Liver (tissue), 8 donors: ENCODE measurements at regions not wholly inside any gene's neighbourhood (a gene's known extent, or its start where the extent isn't known, plus 50 kb on each side); places are given as distances from the start of the nearest gene placed in this dataset.

Source experiments
- DNase-seq: peaks from one replicate; pipeline ENCODE4 v3.0.0-alpha.2; 2017; ENCODE audit warnings: low spot score
- H3K27ac ChIP-seq, 2 donors: one replicate each; pipeline ENCODE4 v1.7.0; 2013; ENCODE audit warnings: inconsistent platforms in 2 of 2, low read length in 2 of 2, control low read depth in 1 of 2, low read depth in 1 of 2, mild to moderate bottlenecking in 1 of 2
- H3K27me3 ChIP-seq, 4 donors: one replicate each; pipeline versions ENCODE4 v1.6.1 to v1.7.0; 2013; ENCODE audit warnings: low read length in 3 of 4, inconsistent platforms in 1 of 4, mild to moderate bottlenecking in 1 of 4, moderate library complexity in 1 of 4; ENCODE audit not compliant: control insufficient read depth in 4 of 4, insufficient read depth in 4 of 4
- H3K36me3 ChIP-seq, 4 donors: one replicate each; pipeline versions ENCODE4 v1.6.1 to v1.7.0; 2013; ENCODE audit warnings: low read length in 3 of 4, mild to moderate bottlenecking in 3 of 4, low read depth in 1 of 4, moderate library complexity in 1 of 4; ENCODE audit not compliant: control insufficient read depth in 4 of 4, insufficient read depth in 3 of 4
- H3K4me1 ChIP-seq, 4 donors: one replicate each; pipeline versions ENCODE4 v1.6.1 to v1.7.0; 2013; ENCODE audit warnings: low read length in 3 of 4, mild to moderate bottlenecking in 3 of 4, moderate library complexity in 1 of 4; ENCODE audit not compliant: control insufficient read depth in 4 of 4, insufficient read depth in 4 of 4
- H3K4me3 ChIP-seq, 3 donors: one replicate each; pipeline versions ENCODE4 v1.6.1 to v1.7.0; 2013; ENCODE audit warnings: low read length in 3 of 3, control low read depth in 1 of 3, low read depth in 1 of 3, mild to moderate bottlenecking in 1 of 3
- H3K9ac ChIP-seq, 2 donors: one replicate each; pipeline ENCODE4 v1.7.0; 2013; ENCODE audit warnings: low read length in 2 of 2, mild to moderate bottlenecking in 2 of 2, moderate library complexity in 2 of 2, control low read depth in 1 of 2, low read depth in 1 of 2
- H3K9me3 ChIP-seq, 4 donors: one replicate each; pipeline versions ENCODE4 v1.6.1 to v1.7.0; 2013; ENCODE audit warnings: low read length in 3 of 4; ENCODE audit not compliant: control insufficient read depth in 4 of 4
- CTCF ChIP-seq: fragments of 150-350 bp; IDR thresholded peaks from 2 replicates; pipeline ENCODE4 v1.5.1; 2017; ENCODE audit warnings: improper control_type of control experiment, low read depth, low read length; ENCODE audit not compliant: missing input control
- FOXA1 ChIP-seq: IDR thresholded peaks from 2 replicates; pipeline ENCODE4 v1.6.1; 2016; ENCODE audit warnings: antibody characterized with exemption
- GABPA ChIP-seq, 2 donors: IDR thresholded peaks in 1 of 2; conservative IDR thresholded peaks in 1 of 2; 2 replicates each; pipeline ENCODE4 v1.6.1; 2016; ENCODE audit warnings: antibody characterized with exemption in 2 of 2, mild to moderate bottlenecking in 1 of 2, moderate library complexity in 1 of 2
- HNF4A ChIP-seq, 2 donors: conservative IDR thresholded peaks; 2 replicates each; pipeline ENCODE4 v1.6.1; 2016; ENCODE audit warnings: antibody characterized with exemption in 2 of 2, mild to moderate bottlenecking in 2 of 2
- HNF4G ChIP-seq: IDR thresholded peaks from 2 replicates; pipeline ENCODE4 v1.6.1; 2016; ENCODE audit warnings: antibody characterized with exemption
- JUND ChIP-seq, 2 donors: IDR thresholded peaks; 2 replicates each; pipeline ENCODE4 v1.6.1; 2016; ENCODE audit warnings: antibody characterized with exemption in 2 of 2
- MAX ChIP-seq: IDR thresholded peaks from 2 replicates; pipeline ENCODE4 v1.6.1; 2016; ENCODE audit warnings: antibody characterized with exemption
- NR2F2 ChIP-seq: IDR thresholded peaks from 2 replicates; pipeline ENCODE4 v1.6.1; 2016; ENCODE audit warnings: antibody characterized with exemption
- RAD21 ChIP-seq, 2 donors: IDR thresholded peaks; 2 replicates each; pipeline ENCODE4 v1.6.1; 2016; ENCODE audit warnings: antibody characterized with exemption in 2 of 2, mild to moderate bottlenecking in 2 of 2
- RXRA ChIP-seq, 2 donors: IDR thresholded peaks; 2 replicates each; pipeline ENCODE4 v1.6.1; 2017 to 2018; ENCODE audit warnings: antibody characterized with exemption in 2 of 2, mild to moderate bottlenecking in 1 of 2
- SP1 ChIP-seq: IDR thresholded peaks from 2 replicates; pipeline ENCODE4 v1.6.1; 2018; ENCODE audit warnings: antibody characterized with exemption, mild to moderate bottlenecking
- TAF1 ChIP-seq: conservative IDR thresholded peaks from 2 replicates; pipeline ENCODE4 v1.6.1; 2016; ENCODE audit warnings: antibody characterized with exemption, mild to moderate bottlenecking
- YY1 ChIP-seq: IDR thresholded peaks from 2 replicates; pipeline ENCODE4 v1.6.1; 2016; ENCODE audit warnings: antibody characterized with exemption, mild to moderate bottlenecking
- ZBTB33 ChIP-seq: IDR thresholded peaks from 2 replicates; pipeline ENCODE4 v1.6.1; 2016; ENCODE audit warnings: antibody characterized with exemption
- WGBS: extraction: QIAGEN DNeasy Blood & Tissue Kit; methylation state at CpG from one replicate; pipeline ENCODE4 v1.1.7; 2013; 5-methylcytosine and 5-hydroxymethylcytosine counted together
- TF ChIP-seq, protein P1 (sequence below): IDR thresholded peaks from 2 replicates; pipeline ENCODE4 v1.6.1; 2016; ENCODE audit warnings: antibody characterized with exemption
- TF ChIP-seq, protein P2 (sequence below): IDR thresholded peaks from 2 replicates; pipeline ENCODE4 v1.6.1; 2016; ENCODE audit warnings: antibody characterized with exemption, mild to moderate bottlenecking
- donor health status: healthy.
- donor health status: healthy.
- donor health status: healthy.
- donor health status: healthy.
- donor health status: healthy.

DNA sequence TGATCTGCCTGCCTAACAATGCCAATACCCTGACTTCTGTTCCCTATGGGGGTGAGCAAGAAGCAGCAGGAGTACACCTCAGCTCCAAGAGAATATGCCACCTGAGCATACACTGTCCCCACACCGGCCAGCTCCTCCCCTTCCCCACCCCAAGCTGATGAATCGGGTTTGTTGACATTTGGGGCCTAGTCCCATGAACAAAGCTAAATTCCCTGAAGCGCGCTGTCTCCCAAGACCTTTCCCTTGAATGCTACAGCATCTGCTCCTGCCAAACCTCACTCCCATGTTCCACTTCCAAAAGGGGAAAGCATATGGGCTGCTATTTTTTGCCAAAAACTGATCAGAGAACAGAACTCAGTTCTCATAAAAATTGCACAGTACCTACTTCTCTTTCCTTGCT is 220.4 kb upstream of the CAMK1G start:
- H3K9me3 ChIP-seq, result peaks cover 0 to 3% (median under 1%) of the 10 kb centered on the region in 4 donors
- no peaks in the 10 kb centered on the region for H3K36me3 ChIP-seq
- no peaks in the 10 kb centered on the region for H3K4me1 ChIP-seq
- H3K27ac ChIP-seq, result no peak overlapping the region
- TF ChIP-seq, protein P1, sequence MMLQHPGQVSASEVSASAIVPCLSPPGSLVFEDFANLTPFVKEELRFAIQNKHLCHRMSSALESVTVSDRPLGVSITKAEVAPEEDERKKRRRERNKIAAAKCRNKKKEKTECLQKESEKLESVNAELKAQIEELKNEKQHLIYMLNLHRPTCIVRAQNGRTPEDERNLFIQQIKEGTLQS, result no peak
- TF ChIP-seq MAX, result no peak
- TF ChIP-seq RXRA (IDR thresholded peaks at IDR 0.05), result no peak
- TF ChIP-seq HNF4A (conservative IDR thresholded peaks at IDR 0.05), result no peak
- no peak for TF ChIP-seq SP1
- TF ChIP-seq, protein P2, sequence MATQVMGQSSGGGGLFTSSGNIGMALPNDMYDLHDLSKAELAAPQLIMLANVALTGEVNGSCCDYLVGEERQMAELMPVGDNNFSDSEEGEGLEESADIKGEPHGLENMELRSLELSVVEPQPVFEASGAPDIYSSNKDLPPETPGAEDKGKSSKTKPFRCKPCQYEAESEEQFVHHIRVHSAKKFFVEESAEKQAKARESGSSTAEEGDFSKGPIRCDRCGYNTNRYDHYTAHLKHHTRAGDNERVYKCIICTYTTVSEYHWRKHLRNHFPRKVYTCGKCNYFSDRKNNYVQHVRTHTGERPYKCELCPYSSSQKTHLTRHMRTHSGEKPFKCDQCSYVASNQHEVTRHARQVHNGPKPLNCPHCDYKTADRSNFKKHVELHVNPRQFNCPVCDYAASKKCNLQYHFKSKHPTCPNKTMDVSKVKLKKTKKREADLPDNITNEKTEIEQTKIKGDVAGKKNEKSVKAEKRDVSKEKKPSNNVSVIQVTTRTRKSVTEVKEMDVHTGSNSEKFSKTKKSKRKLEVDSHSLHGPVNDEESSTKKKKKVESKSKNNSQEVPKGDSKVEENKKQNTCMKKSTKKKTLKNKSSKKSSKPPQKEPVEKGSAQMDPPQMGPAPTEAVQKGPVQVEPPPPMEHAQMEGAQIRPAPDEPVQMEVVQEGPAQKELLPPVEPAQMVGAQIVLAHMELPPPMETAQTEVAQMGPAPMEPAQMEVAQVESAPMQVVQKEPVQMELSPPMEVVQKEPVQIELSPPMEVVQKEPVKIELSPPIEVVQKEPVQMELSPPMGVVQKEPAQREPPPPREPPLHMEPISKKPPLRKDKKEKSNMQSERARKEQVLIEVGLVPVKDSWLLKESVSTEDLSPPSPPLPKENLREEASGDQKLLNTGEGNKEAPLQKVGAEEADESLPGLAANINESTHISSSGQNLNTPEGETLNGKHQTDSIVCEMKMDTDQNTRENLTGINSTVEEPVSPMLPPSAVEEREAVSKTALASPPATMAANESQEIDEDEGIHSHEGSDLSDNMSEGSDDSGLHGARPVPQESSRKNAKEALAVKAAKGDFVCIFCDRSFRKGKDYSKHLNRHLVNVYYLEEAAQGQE, result no peak
- TF ChIP-seq FOXA1, result no peak
- no peak for TF ChIP-seq RAD21 (IDR thresholded peaks at IDR 0.05)
- no peak for TF ChIP-seq HNF4G
- no peak for TF ChIP-seq CTCF
- no peak for TF ChIP-seq ZBTB33
- no peak for TF ChIP-seq NR2F2
- no peak for TF ChIP-seq JUND (IDR thresholded peaks at IDR 0.05)
- no peak for TF ChIP-seq GABPA (IDR thresholded peaks at IDR 0.05 in 1 of 2, conservative IDR thresholded peaks at IDR 0.05 in 1 of 2)
- no peak for TF ChIP-seq YY1
- DNase-seq, result no peak
- no peak overlapping the region for H3K9ac ChIP-seq
- H3K4me3 ChIP-seq, result no peak overlapping the region
- no peaks in the 10 kb centered on the region for H3K27me3 ChIP-seq
- 73% methylated on average over 4 of the region's 4 CpGs for WGBS

GRCh38 chr1:209364716-209365115 is 218.8 kb upstream of the CAMK1G start:
- H3K4me3 ChIP-seq, result no peak overlapping the region

More at GRCh38 chr1:209364716-209365115, 218.8 kb upstream of the CAMK1G start:
- no peaks in the 10 kb centered on the region for H3K36me3 ChIP-seq
- no peak overlapping the region for H3K27ac ChIP-seq
- TF ChIP-seq, protein P1, result no peak
- TF ChIP-seq JUND (IDR thresholded peaks at IDR 0.05) (no peak), RXRA (IDR thresholded peaks at IDR 0.05) (no peak), TAF1 (no peak), YY1 (no peak), CTCF (no peak)
- TF ChIP-seq, protein P2, result no peak
- no peaks in the 10 kb centered on the region for H3K4me1 ChIP-seq
- H3K9ac ChIP-seq, result no peak overlapping the region
- no peak for DNase-seq
- H3K9me3 ChIP-seq, result peaks cover 0 to 3% (median under 1%) of the 10 kb centered on the region in 4 donors
- H3K27me3 ChIP-seq, result no peaks in the 10 kb centered on the region
- 81% methylated on average over 3 of the region's 3 CpGs for WGBS
